HG02678 (cell line): ENCODE measurements at regions not wholly inside any gene's neighbourhood (a gene's known extent, or its start where the extent isn't known, plus 50 kb on each side); places are given as distances from the start of the nearest gene placed in this dataset.

Experiments used
- ATAC-seq: cut with Tn5 transposase; IDR thresholded peaks from one replicate; pipeline ENCODE4 v1.9.1; 2021; ENCODE audit warnings: mild to moderate bottlenecking, moderate library complexity; ENCODE audit not compliant: unreplicated experiment

- ATAC-seq = no peak
These were observed 233.8 kb downstream of the RHOU start for GRCh38 chr1:228968891-228969606.

GRCh38 chr1:228969953-228970800 is 234.9 kb downstream of the RHOU start:
- no peak for ATAC-seq

- ATAC-seq = no peak
These were observed 237.3 kb downstream of the RHOU start for GRCh38 chr1:228972576-228972975.

- no peak for ATAC-seq
These were observed 239.0 kb downstream of the RHOU start for GRCh38 chr1:228974273-228974672.

GRCh38 chr1:228975238-228975907 is 240.1 kb downstream of the RHOU start:
- no peak for ATAC-seq

GRCh38 chr1:228976316-228976715 is 241.0 kb downstream of the RHOU start:
- ATAC-seq = no peak

- ATAC-seq = no peak
These were observed 242.0 kb downstream of the RHOU start for GRCh38 chr1:228977307-228977706.

- ATAC-seq = no peak
These were observed 242.5 kb downstream of the RHOU start for GRCh38 chr1:228977741-228978140.

GRCh38 chr1:228978484-228979324 is 243.4 kb downstream of the RHOU start:
- ATAC-seq = no peak

- no peak for ATAC-seq
These were observed 244.0 kb downstream of the RHOU start for GRCh38 chr1:228979325-228979699.

GRCh38 chr1:228979774-228980173 is 244.5 kb downstream of the RHOU start:
- no peak for ATAC-seq

GRCh38 chr1:228980232-228980937 is 245.1 kb downstream of the RHOU start:
- ATAC-seq = no peak

- ATAC-seq = no peak
These were observed 247.4 kb downstream of the RHOU start for GRCh38 chr1:228982637-228983036.

GRCh38 chr1:228983231-228983660 is 248.0 kb downstream of the RHOU start:
- ATAC-seq = no peak

GRCh38 chr1:228983661-228984060 is 248.4 kb downstream of the RHOU start:
- no peak for ATAC-seq

- no peak for ATAC-seq
These were observed 248.8 kb downstream of the RHOU start for GRCh38 chr1:228984107-228984506.

GRCh38 chr1:228984646-228985631 is 249.7 kb downstream of the RHOU start:
- ATAC-seq = no peak

- no peak for ATAC-seq
These were observed 250.4 kb downstream of the RHOU start for GRCh38 chr1:228985661-228986060.
